ENCODE measurements at regions not wholly inside any gene's neighbourhood (a gene's known extent, or its start where the extent isn't known, plus 50 kb on each side); places are given as distances from the start of the nearest gene placed in this dataset.

- TF ChIP-seq CTCF (conservative IDR thresholded peaks at IDR 0.05; ENCODE audit: low read length) (no peak), EZH2phosphoT487 (IDR thresholded peaks at IDR 0.05; ENCODE audit: borderline replicate concordance) (no peak)
These were observed 68.8 kb downstream of the TRIL start for GRCh38 chr7:28889290-28889689.
